Spleen (tissue), 11 donors: ENCODE measurements at regions not wholly inside any gene's neighbourhood (a gene's known extent, or its start where the extent isn't known, plus 50 kb on each side); places are given as distances from the start of the nearest gene placed in this dataset.

Experiments
- DNase-seq: peaks from one replicate; pipeline ENCODE4 v3.0.0-alpha.2; 2020
- H3K27ac ChIP-seq, 8 donors: fragments of 200-600 bp; sonication (generic) in 7 of 8; 1 replicate in 4 of 8; 2 replicates in 4 of 8; pipeline versions ENCODE4 v1.5.0 to v1.8.0; 2016 to 2021; ENCODE audit warnings: inconsistent platforms in 4 of 8, mild to moderate bottlenecking in 4 of 8, moderate library complexity in 1 of 8
- H3K27me3 ChIP-seq, 7 donors: fragments of 200-600 bp; sonication (generic) in 6 of 7; replicated peaks in 1 of 7; 1 replicate in 4 of 7; 2 replicates in 3 of 7; pipeline versions ENCODE4 v1.5.0 to v1.8.0; 2016 to 2021; ENCODE audit warnings: inconsistent platforms in 3 of 7, mild to moderate bottlenecking in 1 of 7
- H3K36me3 ChIP-seq, 6 donors: fragments of 200-600 bp; sonication (generic) in 5 of 6; 1 replicate in 4 of 6; 2 replicates in 2 of 6; pipeline versions ENCODE4 v1.5.0 to v1.8.0; 2016 to 2021; ENCODE audit warnings: inconsistent platforms in 2 of 6
- H3K4me1 ChIP-seq, 6 donors: fragments of 200-600 bp; sonication (generic) in 5 of 6; 1 replicate in 3 of 6; 2 replicates in 3 of 6; pipeline versions ENCODE4 v1.5.0 to v1.8.0; 2016 to 2021; ENCODE audit warnings: inconsistent platforms in 3 of 6
- H3K4me3 ChIP-seq, 8 donors: fragments of 200-600 bp; sonication (generic) in 7 of 8; 1 replicate in 4 of 8; 2 replicates in 4 of 8; pipeline versions ENCODE4 v1.5.0 to v1.8.0; 2016 to 2021; ENCODE audit warnings: inconsistent platforms in 4 of 8, mild to moderate bottlenecking in 4 of 8, moderate library complexity in 2 of 8
- H3K9me3 ChIP-seq, 8 donors: fragments of 200-600 bp; sonication (generic) in 7 of 8; 1 replicate in 4 of 8; 2 replicates in 4 of 8; pipeline versions ENCODE4 v1.5.0 to v1.8.0; 2016 to 2021; ENCODE audit warnings: inconsistent platforms in 4 of 8
- CTCF ChIP-seq, 11 experiments: fragments of 200-600 bp in 7 of 11; fragments of 450-650 bp in 4 of 11; sonication (generic) in 4 of 11; IDR thresholded peaks in 8 of 11; conservative IDR thresholded peaks in 3 of 11; 1 replicate in 7 of 11; 2 replicates in 4 of 11; pipeline versions ENCODE4 v1.4.0 to v1.8.0; 2016 to 2021; ENCODE audit warnings: antibody characterized with exemption in 11 of 11, inconsistent platforms in 4 of 11, mild to moderate bottlenecking in 1 of 11
- POLR2A ChIP-seq, 3 donors: fragments of 450-650 bp; IDR thresholded peaks; one replicate each; pipeline ENCODE4 v1.5.1; 2017; ENCODE audit warnings: antibody characterized with exemption in 3 of 3, mild to moderate bottlenecking in 1 of 3
- POLR2AphosphoS5 ChIP-seq, 3 donors: sonication (generic); formaldehyde crosslinking; IDR thresholded peaks; one replicate each; pipeline ENCODE4 v1.5.1; 2017; ENCODE audit warnings: antibody characterized with exemption in 3 of 3
- WGBS, 5 donors: extraction: QIAGEN DNeasy Blood & Tissue Kit in 3 of 5; methylation state at CpG; one replicate each; pipeline versions ENCODE4 v1.1.5 to v1.1.7; 2013 to 2018; 5-methylcytosine and 5-hydroxymethylcytosine counted together
- intact Hi-C: fragments of 100-400 bp; cut with DNase I; formaldehyde crosslinking; loops from one replicate; pipeline ENCODE4 v1.15.0; 2023; ENCODE audit warnings: low total_unique reads
- donor health status: healthy with polysubstance abuse.
- donor health status: DM: no; HTN: no; CAD: no; lungs with moderate emphysema.
- donor health status: DM: no; HTN: no; CAD: no.
- donor health status: Bipolar disorder and iron deficiency.
- donor health status: healthy.
- donor health status: DM: no; HTN: no; CAD: no.
- donor health status: DM: yes; HTN: yes; CAD: no.

GRCh38 chr7:12749746-12750145 is 62.3 kb downstream of the ARL4A start:
- no peak for TF ChIP-seq CTCF (IDR thresholded peaks at IDR 0.05 in 8 of 11, conservative IDR thresholded peaks at IDR 0.05 in 3 of 11)
- no peak for TF ChIP-seq POLR2A (IDR thresholded peaks at IDR 0.05)
- no peak for TF ChIP-seq POLR2AphosphoS5 (IDR thresholded peaks at IDR 0.05)
- no peak overlapping the region for H3K27ac ChIP-seq
- H3K4me3 ChIP-seq = no peak overlapping the region
- H3K27me3 ChIP-seq = no peaks in the 10 kb centered on the region
- 88 to 100% (median 93%) methylated on average over 2 of the region's 2 CpGs for WGBS, 5 donors
- no peaks in the 10 kb centered on the region for H3K4me1 ChIP-seq
- no peaks in the 10 kb centered on the region for H3K9me3 ChIP-seq
- H3K36me3 ChIP-seq = no peaks in the 10 kb centered on the region
- DNase-seq = no peak
- intact Hi-C loops = no loop called here

DNA sequence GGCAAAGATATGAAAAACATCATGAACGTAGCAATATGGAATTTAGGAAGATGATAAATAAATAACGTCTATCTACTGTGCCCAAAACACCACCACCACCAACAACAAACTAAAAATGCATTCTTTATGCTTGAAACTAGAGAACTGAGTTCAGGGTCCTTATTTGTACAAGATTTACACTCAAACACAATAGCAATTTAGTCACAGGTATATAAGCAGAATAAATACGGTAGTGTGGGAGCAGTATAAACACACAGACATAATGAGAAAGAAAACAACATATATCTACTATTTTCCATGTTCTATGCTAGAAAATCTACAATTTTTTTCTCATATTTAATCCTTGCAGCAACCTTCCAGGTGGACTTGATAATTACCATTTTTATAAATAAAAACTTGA is 64.3 kb downstream of the ARL4A start:
- 85 to 97% (median 91%) methylated on average over 3 of the region's 3 CpGs for WGBS, 5 donors
- Histone ChIP-seq H3K27ac (no peak overlapping the region), H3K27me3 (no peaks in the 10 kb centered on the region), H3K4me3 (no peak overlapping the region), H3K36me3 (no peaks in the 10 kb centered on the region), H3K4me1 (no peaks in the 10 kb centered on the region), H3K9me3 (no peaks in the 10 kb centered on the region)
- TF ChIP-seq POLR2AphosphoS5 (IDR thresholded peaks at IDR 0.05) = no peak
- no peak for DNase-seq
- intact Hi-C loops = no loop called here

DNA sequence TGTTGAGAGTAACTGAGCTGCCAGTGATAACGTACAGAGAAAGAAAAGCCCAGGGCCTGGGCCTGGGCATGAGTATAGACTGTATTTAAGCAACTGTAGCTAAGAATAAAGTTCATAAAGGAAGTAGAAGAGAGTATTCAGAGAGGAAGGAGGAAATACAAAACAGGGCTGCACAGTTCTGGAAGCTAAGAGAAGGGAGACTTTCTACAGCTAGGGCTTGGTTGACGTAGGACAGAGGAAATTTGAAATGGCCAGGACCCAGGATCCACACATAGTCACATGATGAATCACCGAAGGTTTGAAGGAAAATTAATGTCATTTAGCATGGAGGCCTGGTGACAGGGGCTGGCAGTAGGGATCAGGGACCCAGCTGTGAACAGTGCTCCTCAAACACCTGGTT is 66.7 kb downstream of the ARL4A start:
- no peak for DNase-seq
- Histone ChIP-seq H3K36me3 (no peaks in the 10 kb centered on the region), H3K4me1 (no peaks in the 10 kb centered on the region), H3K9me3 (no peaks in the 10 kb centered on the region), H3K4me3 (no peak overlapping the region), H3K27me3 (no peaks in the 10 kb centered on the region), H3K27ac (no peak overlapping the region)
- WGBS, 5 donors = 75 to 83% (median 80%) methylated on average over 3 of the region's 3 CpGs
- no peak for TF ChIP-seq POLR2AphosphoS5 (IDR thresholded peaks at IDR 0.05)
- TF ChIP-seq POLR2A (IDR thresholded peaks at IDR 0.05) = no peak
- no peak for TF ChIP-seq CTCF (IDR thresholded peaks at IDR 0.05 in 8 of 11, conservative IDR thresholded peaks at IDR 0.05 in 3 of 11)
- intact Hi-C loops = no loop called here

DNA sequence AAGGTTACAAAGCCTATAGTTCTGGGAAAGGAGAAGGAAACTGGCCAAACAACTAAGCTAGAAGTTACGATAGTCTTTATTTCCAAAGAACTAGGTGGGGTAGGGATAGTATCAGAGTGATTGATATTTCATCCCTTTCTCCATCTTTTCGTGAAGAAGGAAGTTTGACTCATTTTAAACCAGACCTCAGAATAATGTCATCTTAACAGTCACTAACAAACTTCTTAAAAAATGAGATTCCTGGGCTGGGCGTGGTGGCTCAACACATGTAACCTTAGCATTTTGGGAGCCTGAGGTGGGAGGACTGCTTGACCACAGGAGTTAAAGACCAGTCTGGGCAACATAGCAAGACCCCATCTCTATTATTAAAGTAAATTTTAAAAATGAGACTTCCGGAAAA is 69.4 kb downstream of the ARL4A start:
- Histone ChIP-seq H3K27me3 (no peaks in the 10 kb centered on the region), H3K4me3 (no peak overlapping the region), H3K27ac (no peak overlapping the region), H3K36me3 (no peaks in the 10 kb centered on the region), H3K9me3 (peaks cover 0 to 11% (median 3%) of the 10 kb centered on the region in 8 donors), H3K4me1 (no peaks in the 10 kb centered on the region)
- TF ChIP-seq CTCF (IDR thresholded peaks at IDR 0.05 in 8 of 11, conservative IDR thresholded peaks at IDR 0.05 in 3 of 11) = no peak
- TF ChIP-seq POLR2A (IDR thresholded peaks at IDR 0.05) = no peak
- TF ChIP-seq POLR2AphosphoS5 (IDR thresholded peaks at IDR 0.05) = no peak
- 67 to 83% (median 74%) methylated on average over 4 of the region's 4 CpGs for WGBS, 5 donors
- DNase-seq = no peak
- intact Hi-C loops = no loop called here

- Histone ChIP-seq H3K9me3 (peaks cover 0 to 11% (median 3%) of the 10 kb centered on the region in 8 donors), H3K4me1 (no peaks in the 10 kb centered on the region), H3K36me3 (no peaks in the 10 kb centered on the region), H3K27me3 (no peaks in the 10 kb centered on the region), H3K27ac (no peak overlapping the region), H3K4me3 (no peak overlapping the region)
- whole genome bisulfite sequencing, 5 donors = 45 to 79% (median 67%) methylated on average over 3 of the region's 3 CpGs
- intact Hi-C loops = no loop called here
- DNase-seq = no peak
- TF ChIP-seq POLR2AphosphoS5 (IDR thresholded peaks at IDR 0.05) (no peak), POLR2A (IDR thresholded peaks at IDR 0.05) (no peak), CTCF (IDR thresholded peaks at IDR 0.05 in 8 of 11, conservative IDR thresholded peaks at IDR 0.05 in 3 of 11) (no peak)
These were observed 70.0 kb downstream of the ARL4A start for GRCh38 chr7:12757443-12757842.
